ENCODE measurements at regions not wholly inside any gene's neighbourhood (a gene's known extent, or its start where the extent isn't known, plus 50 kb on each side); places are given as distances from the start of the nearest gene placed in this dataset.

DNA sequence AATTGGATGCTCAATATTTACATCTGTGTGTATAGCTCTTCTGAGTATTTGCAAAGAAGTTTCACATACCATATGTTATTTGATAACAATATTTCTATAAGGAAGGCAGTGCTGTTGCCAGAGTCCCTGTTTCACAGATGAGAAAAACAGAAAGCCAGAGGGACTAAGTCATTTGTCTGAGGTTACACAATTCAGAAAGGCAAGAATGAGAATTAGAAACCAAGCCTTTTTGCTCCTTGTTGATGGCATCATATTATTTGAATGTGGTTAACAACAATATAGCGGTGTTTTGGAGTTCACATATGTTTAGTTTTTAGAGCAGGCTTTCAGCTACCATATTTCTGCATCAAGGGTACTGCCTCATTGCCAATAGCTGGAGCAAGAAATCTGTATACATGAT is 110.9 kb upstream of the PRLR start:
- TF ChIP-seq, protein P1, sequence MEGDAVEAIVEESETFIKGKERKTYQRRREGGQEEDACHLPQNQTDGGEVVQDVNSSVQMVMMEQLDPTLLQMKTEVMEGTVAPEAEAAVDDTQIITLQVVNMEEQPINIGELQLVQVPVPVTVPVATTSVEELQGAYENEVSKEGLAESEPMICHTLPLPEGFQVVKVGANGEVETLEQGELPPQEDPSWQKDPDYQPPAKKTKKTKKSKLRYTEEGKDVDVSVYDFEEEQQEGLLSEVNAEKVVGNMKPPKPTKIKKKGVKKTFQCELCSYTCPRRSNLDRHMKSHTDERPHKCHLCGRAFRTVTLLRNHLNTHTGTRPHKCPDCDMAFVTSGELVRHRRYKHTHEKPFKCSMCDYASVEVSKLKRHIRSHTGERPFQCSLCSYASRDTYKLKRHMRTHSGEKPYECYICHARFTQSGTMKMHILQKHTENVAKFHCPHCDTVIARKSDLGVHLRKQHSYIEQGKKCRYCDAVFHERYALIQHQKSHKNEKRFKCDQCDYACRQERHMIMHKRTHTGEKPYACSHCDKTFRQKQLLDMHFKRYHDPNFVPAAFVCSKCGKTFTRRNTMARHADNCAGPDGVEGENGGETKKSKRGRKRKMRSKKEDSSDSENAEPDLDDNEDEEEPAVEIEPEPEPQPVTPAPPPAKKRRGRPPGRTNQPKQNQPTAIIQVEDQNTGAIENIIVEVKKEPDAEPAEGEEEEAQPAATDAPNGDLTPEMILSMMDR (IDR thresholded peaks at IDR 0.05; ENCODE audit: low read length) = no peak
- TF ChIP-seq EZH2phosphoT487 (IDR thresholded peaks at IDR 0.05; ENCODE audit: low read length) = no peak
